Mesendoderm (in vitro differentiated cells): ENCODE measurements at regions not wholly inside any gene's neighbourhood (a gene's known extent, or its start where the extent isn't known, plus 50 kb on each side); places are given as distances from the start of the nearest gene placed in this dataset.
A peak's percentile ranks its signal among the peaks of the same experiment; 100 is the strongest.

Experiments used
- DNase-seq: peaks from one replicate; pipeline ENCODE4 v3.0.0; 2013
- H2AK5ac ChIP-seq: 2 replicates; pipeline ENCODE4 v1.6.1; 2013; ENCODE audit warnings: low read length, inconsistent platforms
- H2BK120ac ChIP-seq: 2 replicates; pipeline ENCODE4 v1.6.1; 2013; ENCODE audit warnings: low read depth, mild to moderate bottlenecking, low read length, moderate library complexity, mixed read lengths
- H2BK15ac ChIP-seq: replicated peaks from 2 replicates; pipeline ENCODE4 v1.6.1; 2013; ENCODE audit warnings: low read depth, mild to moderate bottlenecking, moderate library complexity
- H2BK5ac ChIP-seq: 2 replicates; pipeline ENCODE4 v1.6.1; 2013; ENCODE audit warnings: low read length, inconsistent platforms
- H3K18ac ChIP-seq: 2 replicates; pipeline ENCODE4 v1.6.1; 2013; ENCODE audit warnings: mild to moderate bottlenecking, low read length, mixed read lengths
- H3K23ac ChIP-seq: one replicate; pipeline ENCODE4 v1.6.1; 2013; ENCODE audit warnings: low read length
- H3K27ac ChIP-seq: 2 replicates; pipeline ENCODE4 v1.5.1; 2013; ENCODE audit warnings: low read depth, mild to moderate bottlenecking, inconsistent platforms, low read length, moderate library complexity
- H3K27me3 ChIP-seq: 2 replicates; pipeline ENCODE4 v1.6.1; 2013; ENCODE audit warnings: low read length, control low read depth, mild to moderate bottlenecking, inconsistent platforms; ENCODE audit not compliant: insufficient read depth, poor library complexity
- H3K36me3 ChIP-seq: 2 replicates; pipeline ENCODE4 v1.6.1; 2013; ENCODE audit warnings: low read length, inconsistent platforms; ENCODE audit not compliant: control insufficient read depth, insufficient read depth
- H3K4ac ChIP-seq: one replicate; pipeline ENCODE4 v1.6.1; 2013; ENCODE audit warnings: low read depth, mild to moderate bottlenecking, low read length, moderate library complexity
- H3K4me1 ChIP-seq: 2 replicates; pipeline ENCODE4 v1.6.1; 2013; ENCODE audit warnings: low read depth, low read length, inconsistent platforms; ENCODE audit not compliant: control insufficient read depth
- H3K4me2 ChIP-seq: 2 replicates; pipeline ENCODE4 v1.6.1; 2013; ENCODE audit warnings: low read length
- H3K4me3 ChIP-seq: 2 replicates; pipeline ENCODE4 v1.5.1; 2013; ENCODE audit warnings: mild to moderate bottlenecking, low read length
- H3K56ac ChIP-seq: one replicate; pipeline ENCODE4 v1.6.1; 2013; ENCODE audit warnings: low read length
- H3K79me1 ChIP-seq: 2 replicates; pipeline ENCODE4 v1.6.1; 2013; ENCODE audit warnings: low read length, inconsistent platforms
- H3K79me2 ChIP-seq: 2 replicates; pipeline ENCODE4 v1.6.1; 2013; ENCODE audit warnings: mild to moderate bottlenecking, low read length; ENCODE audit not compliant: control insufficient read depth, insufficient read depth
- H3K9ac ChIP-seq: 2 replicates; pipeline ENCODE4 v1.6.1; 2013; ENCODE audit warnings: low read length, inconsistent platforms
- H4K5ac ChIP-seq: one replicate; pipeline ENCODE4 v1.6.1; 2013; ENCODE audit warnings: low read length
- H4K8ac ChIP-seq: one replicate; pipeline ENCODE4 v1.6.1; 2013; ENCODE audit warnings: low read depth, mild to moderate bottlenecking, control low read depth, low read length, moderate library complexity
- WGBS: extraction: QIAGEN DNeasy Blood & Tissue Kit; methylation state at CpG from one replicate; pipeline ENCODE4 v1.1.7; 2013; ENCODE audit warnings: low lambda C conversion rate, missing lambda C conversion rate; ENCODE audit not compliant: insufficient coverage; ENCODE audit errors: extremely low coverage; 5-methylcytosine and 5-hydroxymethylcytosine counted together

DNA sequence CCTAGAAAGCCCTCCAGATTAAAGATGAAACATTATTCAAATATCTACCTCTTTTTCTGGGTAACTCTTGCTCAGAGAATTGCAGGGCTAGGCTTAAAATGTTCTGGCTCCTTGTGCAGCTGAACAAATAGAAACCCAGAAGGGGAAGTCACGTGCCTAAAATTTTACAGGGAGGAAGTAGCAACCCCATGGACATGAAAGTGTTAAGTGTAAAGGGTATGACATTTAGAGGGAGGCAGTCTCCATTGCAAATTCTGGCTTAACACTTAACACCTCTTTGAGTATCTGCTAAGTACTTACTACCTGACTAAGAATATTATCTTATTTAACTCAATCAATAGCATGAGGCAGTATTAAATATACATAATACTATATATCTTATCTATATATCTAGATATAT lies 376.1 kb upstream of the ERCC4 start:
- H3K9ac ChIP-seq: no peak overlapping the region
- no peak overlapping the region for H3K18ac ChIP-seq
- no peak overlapping the region for H2BK120ac ChIP-seq
- WGBS: no CpG with 5 or more reads among the region's 1 CpG
- H3K27ac ChIP-seq: no peak overlapping the region
- no peak overlapping the region for H3K4me3 ChIP-seq
- peaks cover 5% of the 10 kb centered on the region for H3K4me1 ChIP-seq
- no peak overlapping the region for H2BK15ac ChIP-seq
- no peaks in the 10 kb centered on the region for H3K36me3 ChIP-seq
- no peaks in the 10 kb centered on the region for H3K79me1 ChIP-seq
- no peak overlapping the region for H4K8ac ChIP-seq
- H3K27me3 ChIP-seq: no peaks in the 10 kb centered on the region
- H3K23ac ChIP-seq: no peak overlapping the region
- no peak overlapping the region for H2AK5ac ChIP-seq
- DNase-seq: peak; percentile 61
- no peak overlapping the region for H3K4me2 ChIP-seq
- H3K4ac ChIP-seq: no peak overlapping the region
- H2BK5ac ChIP-seq: no peak overlapping the region
- no peak overlapping the region for H3K56ac ChIP-seq
- no peak overlapping the region for H4K5ac ChIP-seq
- no peaks in the 10 kb centered on the region for H3K79me2 ChIP-seq

GRCh38 chr16:13545271-13545670 lies 374.7 kb upstream of the ERCC4 start:
- H3K79me1 ChIP-seq: no peaks in the 10 kb centered on the region
- no peak overlapping the region for H2AK5ac ChIP-seq
- no CpG with 5 or more reads among the region's 2 CpGs for WGBS
- no peaks in the 10 kb centered on the region for H3K27me3 ChIP-seq
- H3K9ac ChIP-seq: no peak overlapping the region
- H3K27ac ChIP-seq: no peak overlapping the region
- H3K36me3 ChIP-seq: no peaks in the 10 kb centered on the region
- peaks cover 5% of the 10 kb centered on the region for H3K4me1 ChIP-seq
- no peak overlapping the region for H4K5ac ChIP-seq
- H3K18ac ChIP-seq: no peak overlapping the region
- no peak overlapping the region for H3K4ac ChIP-seq
- no peak overlapping the region for H3K4me2 ChIP-seq
- no peak overlapping the region for H2BK15ac ChIP-seq
- DNase-seq: peak; percentile 40
- H4K8ac ChIP-seq: no peak overlapping the region
- no peaks in the 10 kb centered on the region for H3K79me2 ChIP-seq
- H2BK120ac ChIP-seq: no peak overlapping the region
- no peak overlapping the region for H3K56ac ChIP-seq
- no peak overlapping the region for H3K23ac ChIP-seq
- H2BK5ac ChIP-seq: no peak overlapping the region
- no peak overlapping the region for H3K4me3 ChIP-seq

DNA sequence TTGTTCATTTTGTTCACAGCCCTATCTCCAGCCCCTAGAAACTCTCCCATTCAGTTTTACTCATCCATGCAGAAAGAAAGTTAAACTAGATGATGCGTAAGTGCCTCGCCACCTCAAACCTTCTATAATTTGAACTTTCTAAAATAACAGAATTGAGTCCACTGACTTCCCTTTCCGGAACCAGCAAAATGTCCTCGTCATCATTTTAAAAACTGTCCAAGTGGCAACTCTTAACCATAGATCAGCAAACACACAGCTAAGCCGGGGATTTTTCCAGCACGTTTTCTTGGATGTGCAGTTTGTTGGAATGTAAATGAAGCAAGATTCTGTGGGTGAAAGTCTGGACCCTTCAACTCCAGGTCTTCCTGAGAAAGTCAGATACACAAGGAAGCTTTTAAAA lies 369.7 kb upstream of the ERCC4 start:
- Histone ChIP-seq H4K8ac (no peak overlapping the region), H3K56ac (no peak overlapping the region), H3K4me1 (no peaks in the 10 kb centered on the region), H3K9ac (no peak overlapping the region), H3K4me3 (no peak overlapping the region), H2BK15ac (no peak overlapping the region), H3K79me2 (no peaks in the 10 kb centered on the region), H3K36me3 (no peaks in the 10 kb centered on the region), H3K27ac (no peak overlapping the region), H2BK120ac (no peak overlapping the region), H4K5ac (no peak overlapping the region), H2BK5ac (no peak overlapping the region), H3K27me3 (no peaks in the 10 kb centered on the region), H3K18ac (no peak overlapping the region), H3K4ac (no peak overlapping the region), H3K23ac (no peak overlapping the region), H2AK5ac (no peak overlapping the region), H3K79me1 (no peaks in the 10 kb centered on the region), H3K4me2 (no peak overlapping the region)
- no CpG with 5 or more reads among the region's 6 CpGs for WGBS
- no peak for DNase-seq

GRCh38 chr16:13552062-13552959 lies 367.6 kb upstream of the ERCC4 start:
- Histone ChIP-seq H3K27ac (no peak overlapping the region), H3K79me2 (no peaks in the 10 kb centered on the region), H3K4me3 (no peak overlapping the region), H2AK5ac (no peak overlapping the region), H3K23ac (no peak overlapping the region), H3K18ac (no peak overlapping the region), H3K4ac (no peak overlapping the region), H4K8ac (no peak overlapping the region), H2BK120ac (no peak overlapping the region), H2BK15ac (no peak overlapping the region), H3K4me1 (no peaks in the 10 kb centered on the region), H3K56ac (no peak overlapping the region), H3K4me2 (no peak overlapping the region), H4K5ac (no peak overlapping the region), H2BK5ac (no peak overlapping the region), H3K36me3 (no peaks in the 10 kb centered on the region), H3K79me1 (no peaks in the 10 kb centered on the region), H3K27me3 (no peaks in the 10 kb centered on the region), H3K9ac (no peak overlapping the region)
- no peak for DNase-seq
- whole genome bisulfite sequencing: no CpG with 5 or more reads among the region's 15 CpGs

DNA sequence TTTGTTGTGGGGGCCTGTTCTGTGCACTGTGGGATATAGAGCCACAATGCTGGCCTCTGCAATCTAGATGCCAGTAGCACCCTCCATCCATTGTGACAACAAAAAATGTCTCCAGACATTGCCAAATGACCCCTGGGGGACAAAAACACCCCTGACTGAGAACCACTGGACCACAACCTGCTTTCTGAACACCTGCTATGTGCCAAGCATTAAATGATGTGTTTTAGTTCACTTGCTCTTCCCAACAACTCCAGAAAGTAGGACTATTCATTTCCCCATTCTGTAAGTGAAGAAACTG lies 367.0 kb upstream of the ERCC4 start:
- Histone ChIP-seq H3K36me3 (no peaks in the 10 kb centered on the region), H3K79me1 (no peaks in the 10 kb centered on the region), H2AK5ac (no peak overlapping the region), H3K9ac (no peak overlapping the region), H3K56ac (no peak overlapping the region), H3K79me2 (no peaks in the 10 kb centered on the region), H4K8ac (no peak overlapping the region), H4K5ac (no peak overlapping the region), H3K4me1 (no peaks in the 10 kb centered on the region), H3K27me3 (no peaks in the 10 kb centered on the region), H2BK15ac (no peak overlapping the region), H3K23ac (no peak overlapping the region), H3K4ac (no peak overlapping the region), H2BK120ac (no peak overlapping the region), H3K4me2 (no peak overlapping the region), H2BK5ac (no peak overlapping the region), H3K27ac (no peak overlapping the region), H3K18ac (no peak overlapping the region), H3K4me3 (no peak overlapping the region)
- no peak for DNase-seq

GRCh38 chr16:13553453-13553985 lies 366.4 kb upstream of the ERCC4 start:
- Histone ChIP-seq H3K4me1 (no peaks in the 10 kb centered on the region), H2BK5ac (no peak overlapping the region), H3K9ac (no peak overlapping the region), H2AK5ac (no peak overlapping the region), H3K36me3 (no peaks in the 10 kb centered on the region), H3K18ac (no peak overlapping the region), H3K27me3 (no peaks in the 10 kb centered on the region), H2BK15ac (no peak overlapping the region), H3K27ac (no peak overlapping the region), H3K23ac (no peak overlapping the region), H3K4ac (no peak overlapping the region), H4K5ac (no peak overlapping the region), H3K56ac (no peak overlapping the region), H3K79me2 (no peaks in the 10 kb centered on the region), H3K4me3 (no peak overlapping the region), H2BK120ac (no peak overlapping the region), H4K8ac (no peak overlapping the region), H3K4me2 (no peak overlapping the region), H3K79me1 (no peaks in the 10 kb centered on the region)
- WGBS: no CpG with 5 or more reads among the region's 6 CpGs
- no peak for DNase-seq
